CD4-positive, alpha-beta T cell treated with Interleukin-4 for 4 hours (primary cell): ENCODE measurements at regions not wholly inside any gene's neighbourhood (a gene's known extent, or its start where the extent isn't known, plus 50 kb on each side); places are given as distances from the start of the nearest gene placed in this dataset.
"Not testable (repeated sequence)": the region's sequence is repeated elsewhere in the genome, so short reads cannot be mapped to it uniquely, and the experiment has no call there.

Source experiments
- DNase-seq: peaks from one replicate; pipeline ENCODE4 v3.0.0-alpha.2; 2020

DNA sequence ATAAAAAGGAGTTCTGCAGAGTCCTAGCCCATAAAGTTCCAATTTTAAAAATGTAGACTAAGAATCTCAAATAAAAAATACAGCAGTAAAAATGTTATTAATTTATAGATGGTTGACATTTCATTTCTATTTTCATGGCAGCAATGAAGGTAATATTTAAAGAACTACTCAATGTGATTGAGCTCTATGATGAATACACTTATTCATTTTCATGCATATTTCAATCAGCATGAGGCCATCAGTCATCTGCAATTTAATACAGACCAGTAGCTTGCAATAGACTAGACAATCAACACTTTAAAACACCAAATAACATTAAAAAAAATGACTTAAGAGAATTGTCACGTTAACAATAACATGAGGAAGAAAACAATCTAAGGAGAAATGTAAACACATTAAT, 1295.8 kb upstream of the ALCAM start:
- DNase-seq, result no peak

- DNase-seq, result no peak
Observed at GRCh38 chr3:104080088-104080626, 1286.6 kb upstream of the ALCAM start.

DNA sequence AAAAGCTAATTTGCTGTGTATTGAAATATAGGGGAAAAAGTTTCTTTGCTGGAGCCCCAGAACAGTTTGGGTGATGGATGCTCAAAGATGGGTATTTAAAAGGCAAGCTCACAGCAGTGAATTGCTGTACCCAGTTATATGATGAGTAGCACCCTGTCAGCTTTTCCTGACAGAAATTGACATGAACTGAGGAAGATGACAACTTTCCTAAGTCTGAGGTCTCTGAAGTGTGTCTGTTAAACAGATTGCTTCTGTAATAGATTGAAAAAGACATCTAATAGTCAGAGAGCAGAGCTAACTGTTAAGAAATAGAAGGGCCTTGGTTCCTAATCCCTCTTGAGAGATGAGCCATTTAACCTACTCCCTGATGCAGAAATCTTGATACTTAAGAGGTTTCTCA, 1278.0 kb upstream of the ALCAM start:
- no peak for DNase-seq

- not testable (repeated sequence) for DNase-seq
Observed at GRCh38 chr3:104089987-104090386, 1276.7 kb upstream of the ALCAM start.

- no peak for DNase-seq
Observed at GRCh38 chr3:104101736-104102135, 1265.0 kb upstream of the ALCAM start.

- peak; percentile 1 for DNase-seq
Observed at GRCh38 chr3:104102386-104102785, 1264.3 kb upstream of the ALCAM start.

GRCh38 chr3:104106276-104106675, 1260.4 kb upstream of the ALCAM start:
- no peak for DNase-seq

DNA sequence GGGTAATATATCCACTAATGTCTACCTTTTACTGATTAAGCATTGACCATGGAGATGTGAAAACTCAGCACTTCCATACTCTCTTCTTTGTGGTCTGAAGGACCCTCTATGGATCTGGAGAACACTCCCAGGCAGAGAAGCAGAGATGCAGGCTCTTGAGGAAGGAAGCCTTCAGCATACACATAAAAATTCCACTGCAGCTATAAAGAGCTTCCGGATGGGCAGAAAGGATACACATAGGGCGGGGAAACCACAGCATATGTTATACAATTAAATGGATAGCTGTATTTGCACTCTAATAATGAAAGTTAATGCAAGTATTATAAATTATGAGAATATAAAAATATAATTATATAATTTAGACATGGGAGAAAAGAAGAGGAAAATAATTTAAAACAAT, 1258.2 kb upstream of the ALCAM start:
- DNase-seq, result no peak

- no peak for DNase-seq
Observed at GRCh38 chr3:104126463-104126862, 1240.2 kb upstream of the ALCAM start.

DNA sequence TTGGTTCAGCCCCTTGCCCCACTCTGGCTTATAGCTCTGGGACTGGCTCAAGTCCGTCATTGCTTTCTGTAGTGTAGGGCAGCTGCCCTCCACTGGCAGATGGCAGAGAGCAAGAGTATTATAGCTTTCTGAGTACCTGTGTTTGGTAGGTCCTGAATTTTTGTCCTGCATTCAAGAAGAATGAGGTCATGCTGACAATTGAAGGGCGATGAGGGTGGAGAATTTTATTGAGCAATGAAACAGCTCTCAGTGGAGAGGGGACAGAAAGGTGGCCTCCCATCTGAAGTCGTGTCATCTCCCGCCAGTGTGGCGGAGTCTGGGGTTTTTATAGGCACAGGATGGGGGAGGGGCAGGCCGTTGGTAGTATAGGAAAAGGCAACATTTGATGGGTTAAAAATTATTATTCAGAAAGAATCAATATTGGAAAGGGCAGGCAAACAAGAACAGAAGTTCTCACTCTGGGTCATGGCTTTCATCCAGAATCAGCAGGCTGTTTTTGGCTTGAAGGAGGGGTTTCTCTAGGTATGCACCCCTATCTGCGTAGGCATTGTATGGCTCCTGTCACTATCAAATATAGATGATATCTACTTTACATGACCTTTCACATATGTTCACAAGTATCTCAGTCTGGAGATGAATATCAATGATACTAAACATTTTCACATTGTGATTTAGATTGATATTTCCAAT, 1239.7 kb upstream of the ALCAM start:
- no peak for DNase-seq

GRCh38 chr3:104127830-104128229, 1238.9 kb upstream of the ALCAM start:
- no peak for DNase-seq

DNA sequence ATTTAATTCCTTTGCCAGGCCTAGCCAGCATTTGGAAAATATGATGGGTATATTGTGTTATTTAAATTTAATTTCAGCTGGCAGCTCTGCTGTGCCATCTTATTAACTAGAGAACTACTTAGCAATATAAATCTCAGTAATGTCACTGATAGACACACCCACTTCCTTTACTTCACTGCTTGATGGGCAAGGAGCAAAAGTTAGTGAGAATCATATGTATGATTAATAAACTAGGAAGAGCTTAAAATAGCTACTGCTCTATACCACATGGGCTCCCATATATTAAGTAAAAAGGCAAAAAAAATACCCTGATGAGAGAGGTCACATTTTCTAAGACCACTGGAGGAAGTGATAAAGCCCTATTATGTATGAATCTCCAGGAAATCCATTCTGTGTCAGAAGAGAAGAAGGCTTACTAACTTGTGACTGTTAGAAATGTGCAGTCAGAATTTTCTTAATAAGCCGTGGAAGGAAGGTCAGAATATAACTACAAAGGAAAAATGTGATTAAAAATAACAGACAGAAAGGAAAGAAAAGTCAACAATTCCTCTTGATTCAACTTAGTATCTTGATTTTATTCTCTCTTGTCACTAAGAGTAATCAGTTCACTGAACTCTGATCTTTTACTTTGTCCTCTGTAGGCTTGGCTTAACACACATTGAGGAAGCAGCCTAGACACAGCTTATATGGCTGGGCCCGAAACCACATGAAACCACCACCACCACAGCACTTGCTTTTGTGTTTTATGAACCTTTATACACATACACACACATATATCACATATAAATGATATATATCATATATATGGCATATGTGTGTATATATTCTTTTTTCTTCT, 1233.9 kb upstream of the ALCAM start:
- DNase-seq, result no peak

GRCh38 chr3:104133630-104134029, 1233.1 kb upstream of the ALCAM start:
- no peak for DNase-seq

GRCh38 chr3:104137116-104137515, 1229.6 kb upstream of the ALCAM start:
- no peak for DNase-seq

- no peak for DNase-seq
Observed at GRCh38 chr3:104145164-104145563, 1221.5 kb upstream of the ALCAM start.

GRCh38 chr3:104149154-104149553, 1217.6 kb upstream of the ALCAM start:
- DNase-seq, result no peak

DNA sequence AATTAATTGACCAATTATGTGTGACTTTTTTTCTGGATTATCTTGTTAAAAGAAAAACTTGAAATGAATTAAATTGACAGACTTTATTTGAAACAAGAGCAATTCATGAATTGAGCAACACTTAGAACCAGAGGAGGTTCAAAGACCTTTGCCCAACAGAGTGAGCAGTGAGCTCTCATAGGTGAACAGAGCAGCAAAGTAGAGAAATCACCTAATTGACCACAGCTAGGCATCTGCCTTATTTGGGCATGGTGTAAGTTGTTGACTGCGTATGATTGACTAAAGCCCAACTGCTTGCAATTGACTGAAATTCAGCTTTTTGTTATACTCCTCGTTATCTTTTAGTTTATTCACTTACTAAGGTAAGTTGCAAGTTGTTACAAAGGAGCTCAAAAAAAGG, 1216.0 kb upstream of the ALCAM start:
- DNase-seq, result no peak

DNA sequence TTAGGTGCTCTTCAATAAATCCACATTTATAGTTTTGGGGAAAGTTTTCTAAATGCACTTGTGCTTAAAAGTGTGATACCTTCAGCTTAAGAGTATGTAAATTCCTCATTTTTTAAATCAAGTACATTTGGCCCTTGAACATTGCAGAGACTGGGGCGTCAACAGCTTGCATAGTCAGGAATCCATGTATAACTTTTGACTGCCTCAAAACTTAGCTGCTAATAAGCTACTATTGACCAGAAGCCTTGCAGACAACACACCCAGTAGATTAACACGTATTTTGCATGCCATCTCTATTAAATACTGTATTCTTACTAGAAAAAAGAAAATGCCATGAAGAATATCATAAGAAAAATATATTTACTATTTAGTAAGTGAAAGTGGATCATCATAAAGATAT, 1211.8 kb upstream of the ALCAM start:
- DNase-seq, result no peak

- DNase-seq, result no peak
Observed at GRCh38 chr3:104165866-104166265, 1200.8 kb upstream of the ALCAM start.

- no peak for DNase-seq
Observed at GRCh38 chr3:104168386-104168785, 1198.3 kb upstream of the ALCAM start.

DNA sequence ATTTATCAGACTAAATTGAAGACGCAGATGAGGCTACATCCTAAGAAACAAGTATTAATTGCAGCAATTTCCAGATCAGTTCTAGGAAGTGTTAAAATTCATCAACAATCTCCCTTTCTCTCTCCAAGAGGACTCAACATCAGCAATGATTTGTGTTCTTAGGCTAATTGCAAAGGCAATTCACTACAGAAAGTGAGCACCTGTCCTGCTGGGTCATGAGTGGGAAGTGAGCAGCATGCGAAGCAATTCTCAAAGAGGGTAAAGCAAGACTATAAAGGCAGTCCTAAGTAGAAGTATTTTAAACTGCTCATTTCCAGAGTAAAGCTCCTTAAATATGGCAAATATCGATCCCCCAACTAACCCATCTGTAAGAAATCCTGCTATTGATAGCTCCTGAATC, 1191.0 kb upstream of the ALCAM start:
- DNase-seq, result no peak

GRCh38 chr3:104176706-104177105, 1190.0 kb upstream of the ALCAM start:
- DNase-seq, result no peak

DNA sequence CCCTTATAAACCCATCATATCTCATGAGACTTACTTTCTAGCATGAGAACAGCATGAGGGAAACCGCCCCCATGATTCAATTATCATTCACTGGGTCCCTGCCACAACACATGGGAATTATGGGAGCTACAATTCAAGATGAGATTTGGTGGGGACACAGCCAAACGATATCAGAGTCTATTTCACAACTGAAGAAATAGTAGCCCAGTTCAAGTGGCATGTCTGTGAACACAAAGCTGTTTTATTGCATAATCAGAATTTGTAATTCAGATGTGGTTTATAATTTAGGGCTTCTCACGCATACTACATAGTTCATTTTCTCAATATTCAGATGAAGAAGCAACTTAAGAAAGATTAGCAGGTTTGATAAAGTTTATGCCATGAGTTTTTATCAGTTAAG, 1188.0 kb upstream of the ALCAM start:
- no peak for DNase-seq

DNA sequence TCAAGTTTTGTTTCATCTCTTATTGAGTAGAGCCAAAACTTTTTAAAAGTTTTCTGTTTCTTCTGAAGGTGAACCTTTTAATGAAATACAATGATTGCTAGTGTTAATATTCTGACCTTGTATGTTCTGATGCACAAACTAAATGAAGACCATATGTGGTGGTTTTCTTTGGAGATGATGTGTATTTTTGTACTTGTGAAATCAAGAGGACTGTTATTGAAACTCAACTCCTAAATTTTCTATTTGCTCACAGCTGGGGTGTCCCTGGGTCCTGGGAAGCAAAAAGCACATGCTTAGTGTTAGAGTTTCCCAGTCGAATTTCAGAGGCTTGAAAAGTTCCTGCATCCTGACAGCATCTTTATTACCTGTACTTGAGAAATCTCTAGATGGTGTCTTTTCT, 1185.8 kb upstream of the ALCAM start:
- no peak for DNase-seq
